Right lobe of liver (tissue), 6 donors: ENCODE measurements at regions not wholly inside any gene's neighbourhood (a gene's known extent, or its start where the extent isn't known, plus 50 kb on each side); places are given as distances from the start of the nearest gene placed in this dataset.
"Not testable (repeated sequence)": the region's sequence is repeated elsewhere in the genome, so short reads cannot be mapped to it uniquely, and the experiment has no call there.

Experiments used
- ATAC-seq, 4 donors: fragments of 200-7000 bp; cut with Tn5 transposase; one replicate each; pipeline ENCODE4 v1.9.1; 2020; ENCODE audit warnings: mild to moderate bottlenecking in 4 of 4, moderate library complexity in 4 of 4
- DNase-seq, 3 donors: peaks; one replicate each; pipeline ENCODE4 v3.0.0-alpha.2; 2020
- H3K27ac ChIP-seq, 3 donors: fragments of 200-600 bp; one replicate each; pipeline ENCODE4 v1.8.0; 2022
- H3K27me3 ChIP-seq, 2 donors: fragments of 200-600 bp; one replicate each; pipeline ENCODE4 v1.8.0; 2022
- H3K36me3 ChIP-seq, 4 donors: fragments of 200-600 bp; sonication (generic) in 1 of 4; one replicate each; pipeline versions ENCODE4 v1.5.1 to v1.8.0; 2017 to 2022; ENCODE audit warnings: control low read depth in 1 of 4
- H3K4me1 ChIP-seq, 4 donors: fragments of 200-600 bp; sonication (generic) in 1 of 4; one replicate each; pipeline versions ENCODE4 v1.5.1 to v1.8.0; 2017 to 2022; ENCODE audit warnings: control low read depth in 1 of 4
- H3K4me3 ChIP-seq, 3 donors: fragments of 200-600 bp; one replicate each; pipeline ENCODE4 v1.8.0; 2022
- H3K9me3 ChIP-seq, 4 donors: fragments of 200-600 bp; sonication (generic) in 1 of 4; one replicate each; pipeline versions ENCODE4 v1.5.1 to v1.8.0; 2017 to 2022; ENCODE audit warnings: control low read depth in 1 of 4
- POLR2A ChIP-seq: fragments of 450-650 bp; IDR thresholded peaks from one replicate; pipeline ENCODE4 v1.6.1; 2017; ENCODE audit warnings: antibody characterized with exemption, mild to moderate bottlenecking
- WGBS: methylation state at CpG from one replicate; pipeline ENCODE4 v1.1.6; 2018; ENCODE audit warnings: low coverage, low lambda C conversion rate; ENCODE audit not compliant: insufficient coverage; ENCODE audit errors: missing lambda C conversion rate; 5-methylcytosine and 5-hydroxymethylcytosine counted together
- intact Hi-C, 2 donors: fragments of 100-400 bp; cut with DNase I; formaldehyde crosslinking; loops; one replicate each; pipeline versions ENCODE4 v1.11.2 to v1.14.1; 2022
- TF ChIP-seq, protein P1 (sequence below), 4 donors: fragments of 200-600 bp in 3 of 4; fragments of 450-650 bp in 1 of 4; IDR thresholded peaks; one replicate each; pipeline versions ENCODE4 v1.5.1 to v1.8.0; 2016 to 2022; ENCODE audit warnings: antibody characterized with exemption in 4 of 4, mild to moderate bottlenecking in 2 of 4
- donor health status: DM: no; HTN: yes; CAD: no.
- donor health status: DM: no; HTN: no; CAD: no.
- donor health status: DM: no; HTN: no; CAD: no.
- donor health status: DM: no; HTN: yes; CAD: no.
- donor health status: DM: no; HTN: yes; CAD: no.

DNA sequence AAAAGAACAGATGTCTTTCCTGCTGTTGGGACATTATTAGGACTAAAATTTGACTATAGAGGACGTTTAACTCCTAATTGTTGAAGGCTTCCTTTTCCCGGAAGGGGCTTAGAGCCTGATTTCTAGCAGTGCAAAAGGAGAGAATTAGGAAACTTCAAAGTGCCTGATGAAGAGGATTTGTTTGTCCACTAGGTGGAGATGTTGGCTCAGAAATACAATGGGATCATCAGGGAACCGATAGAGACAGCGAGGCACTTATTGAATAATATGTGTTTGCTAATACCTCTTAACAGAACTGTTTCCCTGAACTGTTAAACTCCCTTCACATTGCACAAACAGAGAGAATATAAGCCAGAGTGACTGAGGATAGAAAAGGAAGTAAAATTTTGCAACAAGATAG lies 311.5 kb downstream of the KDM5D start:
- DNase-seq = no peak

DNA sequence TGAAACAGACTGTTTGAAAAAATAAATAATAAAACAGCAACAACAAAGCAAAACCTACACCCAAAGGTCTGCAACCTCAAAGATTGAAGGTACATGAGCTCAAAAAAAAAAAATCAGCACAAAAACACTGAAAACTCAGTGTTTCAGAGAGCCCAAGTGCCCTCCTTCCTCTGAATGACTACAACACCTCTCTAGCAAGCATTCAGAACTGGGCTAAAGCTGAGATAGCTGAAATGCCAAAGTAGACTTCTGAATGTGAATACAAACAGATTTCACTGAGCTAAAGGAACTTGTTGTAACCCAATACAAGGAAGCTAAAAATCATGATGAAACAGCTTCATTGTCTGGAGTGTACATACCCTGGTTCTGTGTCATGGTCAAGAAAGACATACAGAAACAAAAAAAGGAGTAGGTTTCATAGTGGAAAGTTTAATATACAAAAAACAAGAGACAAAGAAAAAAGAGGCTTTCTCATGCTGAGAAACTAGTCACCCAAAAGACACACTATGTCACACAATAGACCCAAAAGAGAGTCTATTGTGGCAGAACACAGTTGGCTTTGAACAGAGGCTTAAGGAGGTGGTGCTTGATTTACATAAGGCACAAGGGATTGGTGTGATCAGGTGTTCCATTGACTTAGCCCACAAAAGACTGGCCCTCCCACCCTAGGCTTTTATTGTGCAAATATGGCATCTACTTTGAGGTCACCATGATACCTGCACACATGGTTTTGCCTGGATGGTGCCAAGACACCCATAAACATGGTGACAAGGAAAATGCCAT lies 316.6 kb downstream of the KDM5D start:
- DNase-seq = no peak
- TF ChIP-seq, protein P1, sequence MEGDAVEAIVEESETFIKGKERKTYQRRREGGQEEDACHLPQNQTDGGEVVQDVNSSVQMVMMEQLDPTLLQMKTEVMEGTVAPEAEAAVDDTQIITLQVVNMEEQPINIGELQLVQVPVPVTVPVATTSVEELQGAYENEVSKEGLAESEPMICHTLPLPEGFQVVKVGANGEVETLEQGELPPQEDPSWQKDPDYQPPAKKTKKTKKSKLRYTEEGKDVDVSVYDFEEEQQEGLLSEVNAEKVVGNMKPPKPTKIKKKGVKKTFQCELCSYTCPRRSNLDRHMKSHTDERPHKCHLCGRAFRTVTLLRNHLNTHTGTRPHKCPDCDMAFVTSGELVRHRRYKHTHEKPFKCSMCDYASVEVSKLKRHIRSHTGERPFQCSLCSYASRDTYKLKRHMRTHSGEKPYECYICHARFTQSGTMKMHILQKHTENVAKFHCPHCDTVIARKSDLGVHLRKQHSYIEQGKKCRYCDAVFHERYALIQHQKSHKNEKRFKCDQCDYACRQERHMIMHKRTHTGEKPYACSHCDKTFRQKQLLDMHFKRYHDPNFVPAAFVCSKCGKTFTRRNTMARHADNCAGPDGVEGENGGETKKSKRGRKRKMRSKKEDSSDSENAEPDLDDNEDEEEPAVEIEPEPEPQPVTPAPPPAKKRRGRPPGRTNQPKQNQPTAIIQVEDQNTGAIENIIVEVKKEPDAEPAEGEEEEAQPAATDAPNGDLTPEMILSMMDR (IDR thresholded peaks at IDR 0.05) = no peak
- no peak for TF ChIP-seq POLR2A
- intact Hi-C loops = no loop called here

More for the DNA sequence above, 311.5 kb downstream of the KDM5D start:
- peak in 1 of 4 donors; percentile 73 for ATAC-seq
- Histone ChIP-seq H3K9me3 (no peaks in the 10 kb centered on the region), H3K4me1 (no peaks in the 10 kb centered on the region), H3K27ac (no peak overlapping the region), H3K36me3 (no peaks in the 10 kb centered on the region), H3K27me3 (no peaks in the 10 kb centered on the region), H3K4me3 (no peak overlapping the region)
- WGBS = no CpG with 5 or more reads among the region's 4 CpGs
- intact Hi-C loops = no loop called here
- TF ChIP-seq, protein P1 (IDR thresholded peaks at IDR 0.05) = no peak
- TF ChIP-seq POLR2A = no peak

DNA sequence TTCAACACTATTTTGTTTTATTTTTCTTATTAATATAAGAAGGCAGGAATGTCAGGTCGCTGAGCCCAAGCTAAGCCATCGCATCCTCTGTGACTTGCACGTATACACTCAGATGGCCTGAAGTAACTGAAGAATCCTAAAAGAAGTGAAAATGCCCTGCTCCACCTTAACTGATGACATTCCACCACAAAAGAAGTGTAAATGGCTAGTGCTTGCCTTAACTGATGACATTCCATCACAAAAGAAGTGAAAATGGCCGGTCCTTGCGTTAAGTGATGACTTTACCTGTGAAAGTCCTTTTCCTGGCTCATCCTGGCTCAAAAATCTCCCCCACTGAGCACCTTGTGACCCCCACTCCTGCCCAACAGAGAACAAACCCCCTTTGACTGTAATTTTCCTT lies 317.3 kb downstream of the KDM5D start:
- H3K4me1 ChIP-seq, H3K4me3 ChIP-seq, H3K27me3 ChIP-seq, ATAC-seq, H3K36me3 ChIP-seq, DNase-seq, intact Hi-C loops, H3K9me3 ChIP-seq, H3K27ac ChIP-seq: not testable (repeated sequence)
- WGBS = no CpG with 5 or more reads among the region's 5 CpGs

More for the DNA sequence above, 316.6 kb downstream of the KDM5D start:
- H3K4me3 ChIP-seq = no peak overlapping the region
- no peak overlapping the region for H3K27ac ChIP-seq
- ATAC-seq = no peak
- no peaks in the 10 kb centered on the region for H3K36me3 ChIP-seq
- no peaks in the 10 kb centered on the region for H3K27me3 ChIP-seq
- no peaks in the 10 kb centered on the region for H3K9me3 ChIP-seq
- H3K4me1 ChIP-seq = no peaks in the 10 kb centered on the region

DNA sequence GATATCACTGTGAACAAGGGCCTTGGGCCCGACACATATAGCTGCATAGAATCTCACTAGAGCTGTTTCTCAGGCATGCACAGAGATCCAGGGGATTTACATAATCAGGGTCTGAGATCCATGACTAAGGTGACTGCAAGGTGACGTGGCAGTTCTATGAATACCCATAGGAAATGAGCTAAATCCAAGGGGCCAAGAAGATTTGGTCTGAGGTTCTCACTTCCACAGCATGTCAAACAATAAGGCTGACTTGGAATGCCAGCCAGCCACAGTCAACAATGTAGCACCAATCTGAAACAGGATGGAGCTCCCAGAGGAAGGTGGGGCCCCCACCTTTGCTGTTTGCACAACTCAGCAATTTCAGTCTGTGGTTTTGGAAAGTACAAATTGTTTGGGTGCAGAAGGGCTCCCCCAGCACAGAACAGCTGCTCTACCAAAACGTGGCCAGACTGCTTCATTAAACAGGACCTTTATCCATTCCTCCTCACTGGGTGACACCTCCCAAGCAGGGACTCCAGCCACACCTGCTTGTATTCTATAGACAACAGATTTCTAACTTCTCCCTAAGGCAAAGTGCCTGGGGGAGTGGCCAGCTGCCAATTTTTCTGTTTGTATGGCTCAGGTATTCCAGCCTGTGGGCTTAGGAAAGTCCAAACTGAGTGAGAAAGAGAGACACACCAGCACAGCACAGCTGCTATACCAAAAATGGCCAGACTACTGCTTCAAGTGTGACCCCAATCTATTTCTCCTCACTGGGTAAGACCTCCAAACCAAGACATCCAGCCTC lies 333.4 kb downstream of the KDM5D start:
- H3K36me3 ChIP-seq = no peaks in the 10 kb centered on the region
- no peaks in the 10 kb centered on the region for H3K27me3 ChIP-seq
- H3K4me1 ChIP-seq = no peaks in the 10 kb centered on the region
- intact Hi-C loops = no loop called here
- ATAC-seq (no peak), DNase-seq (no peak)
- H3K4me3 ChIP-seq = no peak overlapping the region
- no CpG with 5 or more reads among the region's 3 CpGs for WGBS
- no peak overlapping the region for H3K27ac ChIP-seq
- TF ChIP-seq POLR2A = no peak
- TF ChIP-seq, protein P1 (IDR thresholded peaks at IDR 0.05) = no peak
- H3K9me3 ChIP-seq = no peaks in the 10 kb centered on the region

DNA sequence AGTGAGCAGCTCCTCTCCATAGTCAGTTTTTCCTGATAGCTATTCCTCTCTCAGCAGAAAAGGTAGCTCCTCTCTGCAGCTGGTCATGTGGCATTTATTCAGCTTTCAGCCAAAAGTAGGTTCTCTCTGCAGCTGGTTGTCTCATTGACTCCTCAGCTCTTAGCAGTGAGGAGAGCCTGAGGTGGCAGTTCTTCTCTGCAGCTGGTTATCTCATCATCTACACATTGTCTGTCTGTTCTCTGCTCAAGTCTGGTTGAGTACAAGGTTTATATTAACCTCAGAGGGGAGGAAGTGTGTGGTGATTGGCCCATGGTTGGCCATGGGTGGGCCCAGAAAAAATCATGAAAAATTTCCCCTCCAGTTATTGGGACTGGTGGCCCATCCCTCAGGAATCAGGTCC lies 338.3 kb downstream of the KDM5D start:
- intact Hi-C loops = no loop called here
- Histone ChIP-seq H3K9me3 (no peaks in the 10 kb centered on the region), H3K4me3 (no peak overlapping the region), H3K36me3 (no peaks in the 10 kb centered on the region), H3K4me1 (no peaks in the 10 kb centered on the region), H3K27ac (no peak overlapping the region), H3K27me3 (no peaks in the 10 kb centered on the region)
- TF ChIP-seq, protein P1 (IDR thresholded peaks at IDR 0.05) = no peak
- no peak for TF ChIP-seq POLR2A
- DNase-seq (no peak), ATAC-seq (no peak)
